Skeletal muscle cell (primary cell): ENCODE measurements at regions not wholly inside any gene's neighbourhood (a gene's known extent, or its start where the extent isn't known, plus 50 kb on each side); places are given as distances from the start of the nearest gene placed in this dataset.

Experiments used
- DNase-seq: peaks from one replicate; pipeline ENCODE4 v3.0.0-alpha.2; 2010; ENCODE audit warnings: low read depth
- H3K4me3 ChIP-seq: 2 replicates; pipeline ENCODE4 v1.5.1; 2011; ENCODE audit warnings: low read depth, mild to moderate bottlenecking, control low read depth, low read length, moderate library complexity

DNA sequence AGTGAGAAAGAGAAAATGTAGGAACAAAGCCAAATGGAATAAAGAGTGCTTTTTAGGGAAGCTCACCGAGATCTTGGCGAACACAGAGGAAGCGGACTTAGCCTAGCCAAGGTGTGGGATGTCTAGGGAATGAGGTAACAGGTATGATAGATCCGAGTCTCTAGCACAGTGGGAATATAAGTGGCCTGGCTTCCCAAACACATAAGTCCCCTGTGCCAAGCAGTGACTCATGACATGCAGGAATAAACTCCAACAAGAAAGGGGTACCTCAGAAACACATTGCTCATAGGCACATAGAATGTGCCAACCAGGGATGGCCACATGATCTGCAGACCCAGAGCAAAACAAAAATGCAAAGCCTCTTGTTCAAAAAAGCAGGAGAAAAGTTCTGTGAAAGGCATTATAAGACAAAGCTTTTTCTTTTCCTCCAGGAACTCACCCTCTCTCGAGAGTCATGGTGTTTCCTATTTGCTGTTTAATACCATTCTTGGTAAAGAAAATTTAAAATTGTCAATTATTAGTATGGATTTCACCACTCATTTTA lies 542.5 kb downstream of the GATA3 start:
- DNase-seq = no peak
- H3K4me3 ChIP-seq = no peak overlapping the region

DNA sequence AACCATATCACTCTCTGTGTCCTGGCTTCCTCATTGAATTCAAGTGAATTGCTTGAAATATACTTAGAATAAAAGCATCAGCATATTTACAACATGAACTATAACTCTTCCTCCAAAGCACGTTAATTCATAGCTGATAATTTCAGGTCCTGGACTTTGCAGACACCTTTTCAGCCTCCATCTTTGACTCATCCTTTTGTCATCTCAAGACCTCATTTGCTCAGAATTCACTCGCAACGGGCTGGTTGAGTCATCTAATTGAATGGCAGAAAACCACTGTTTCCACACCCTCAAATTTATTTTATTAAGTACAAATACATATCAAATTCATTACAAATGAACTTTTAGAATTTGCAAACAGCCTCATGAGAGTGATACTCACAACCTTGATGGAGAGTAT lies 545.7 kb downstream of the GATA3 start:
- H3K4me3 ChIP-seq = no peak overlapping the region
- DNase-seq = no peak

DNA sequence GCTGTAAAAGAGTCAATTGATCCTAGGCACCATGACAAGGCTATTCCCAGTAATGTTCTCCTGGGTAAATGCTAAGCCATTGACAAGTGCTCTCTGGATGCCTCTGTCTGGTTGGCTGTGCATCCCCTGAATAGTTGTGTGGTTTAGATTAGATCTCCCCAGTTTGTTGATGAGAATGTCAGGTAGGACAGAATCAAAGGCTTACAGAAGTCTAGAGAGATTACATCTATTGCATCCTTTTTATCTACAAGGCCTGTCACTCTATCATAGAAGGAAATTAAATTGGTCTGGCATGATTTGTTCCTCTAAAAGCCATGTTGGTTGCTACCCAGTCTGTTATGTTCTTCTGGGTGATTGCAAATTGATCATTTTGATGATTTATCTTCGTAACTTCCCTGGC lies 548.3 kb downstream of the GATA3 start:
- no peak for DNase-seq
- H3K4me3 ChIP-seq = no peak overlapping the region

DNA sequence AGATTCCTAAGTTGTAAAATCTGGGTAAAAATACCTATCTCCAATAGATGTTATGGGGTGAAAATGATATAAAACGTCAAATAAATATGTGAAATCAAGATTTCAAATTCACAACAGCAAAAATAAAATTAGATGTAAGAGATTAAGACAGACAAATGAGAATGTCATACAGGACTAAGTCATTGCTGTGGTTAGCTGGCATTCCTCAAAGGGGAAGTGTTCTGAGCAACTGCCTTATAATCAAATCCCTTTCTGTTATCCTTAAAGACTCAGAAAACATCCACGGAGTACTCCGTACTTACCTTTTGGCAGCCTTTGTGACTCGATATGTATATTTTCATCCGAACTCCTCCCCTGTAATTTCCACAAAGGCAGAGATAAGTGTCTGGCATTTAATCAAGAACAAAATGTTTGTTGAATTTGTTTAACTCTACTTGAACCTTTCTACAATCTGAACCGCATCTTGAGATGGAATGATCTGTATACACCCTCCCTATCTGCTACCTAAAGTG lies 559.6 kb downstream of the GATA3 start:
- DNase-seq = no peak

DNA sequence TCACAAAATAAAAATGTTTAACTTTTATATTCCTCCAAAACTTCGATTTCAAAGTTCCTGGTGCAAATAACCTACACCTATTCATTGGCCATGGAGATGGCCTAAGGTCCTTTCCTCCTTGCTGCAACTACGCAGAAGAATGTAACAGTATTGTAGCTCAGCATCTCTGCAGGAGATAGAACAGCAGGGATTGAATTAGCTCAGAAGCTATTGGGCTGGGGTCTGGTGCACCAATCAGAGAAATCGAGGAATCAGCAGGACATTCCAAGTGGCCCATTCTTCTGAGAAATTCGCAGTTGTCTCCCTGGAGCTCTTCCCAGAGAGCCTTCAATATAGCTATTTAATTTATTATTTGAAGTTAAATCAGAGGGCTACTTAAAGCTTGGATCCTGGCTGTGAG lies 560.6 kb downstream of the GATA3 start:
- no peak for DNase-seq

More for the DNA sequence above, 559.6 kb downstream of the GATA3 start:
- no peak overlapping the region for H3K4me3 ChIP-seq

DNA sequence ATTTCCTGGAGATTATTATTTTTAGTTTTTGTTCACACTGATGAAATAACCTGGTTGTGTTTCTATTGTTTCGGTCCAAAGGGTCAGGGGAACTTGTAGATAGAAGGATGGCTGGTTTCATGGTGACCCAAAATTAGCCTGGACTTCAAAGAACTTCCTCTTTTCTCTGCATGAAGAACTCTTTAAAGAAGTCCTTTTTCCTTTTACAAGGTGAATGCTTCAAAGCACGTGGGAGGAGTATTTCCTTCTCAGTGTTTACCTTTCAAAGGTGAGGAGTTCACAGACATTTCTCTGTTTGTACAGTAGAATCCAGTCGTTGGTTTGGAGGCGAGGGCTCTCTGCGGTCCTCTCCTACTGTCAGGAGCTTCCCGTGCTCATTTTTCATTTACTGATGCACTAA lies 561.7 kb downstream of the GATA3 start:
- DNase-seq = no peak
- no peak overlapping the region for H3K4me3 ChIP-seq

More for the DNA sequence above, 560.6 kb downstream of the GATA3 start:
- no peak overlapping the region for H3K4me3 ChIP-seq

DNA sequence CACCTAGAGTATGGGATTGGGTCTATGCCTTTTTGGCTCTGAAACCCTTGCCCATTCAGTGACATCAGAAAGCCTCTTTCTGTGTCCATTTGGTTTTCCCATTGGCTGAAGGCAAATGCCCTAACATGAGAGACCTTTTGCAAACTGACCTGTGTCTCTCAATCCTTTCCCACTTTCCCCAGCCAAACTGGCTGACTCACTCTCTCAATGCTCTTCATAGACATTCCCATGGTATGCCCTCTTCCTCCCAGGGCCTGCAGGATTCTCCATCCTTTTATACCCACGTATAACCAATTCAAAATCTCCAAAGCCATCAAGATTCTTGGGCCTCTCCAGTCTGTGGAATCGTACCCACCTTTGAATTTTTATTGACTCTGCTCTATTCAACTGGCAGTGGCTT lies 563.3 kb downstream of the GATA3 start:
- H3K4me3 ChIP-seq = no peak overlapping the region
- DNase-seq = no peak

DNA sequence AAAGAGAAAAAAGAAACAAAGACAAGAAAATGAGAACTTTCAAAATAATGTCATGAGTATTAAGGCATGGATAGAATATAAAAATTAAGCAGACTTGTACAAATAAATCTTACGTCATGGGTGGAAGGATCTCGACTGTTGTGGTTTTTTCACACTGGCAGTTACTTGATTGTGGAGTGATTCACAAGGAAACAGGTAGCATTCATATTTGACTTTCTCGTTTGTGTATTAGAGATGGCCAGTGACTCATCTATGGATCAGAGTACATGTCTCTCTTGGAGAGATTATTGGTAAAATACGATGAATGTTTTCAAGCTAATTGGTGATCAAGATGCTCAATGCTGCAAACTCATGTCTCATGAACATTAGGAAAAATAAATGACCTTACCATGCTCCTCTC lies 564.3 kb downstream of the GATA3 start:
- H3K4me3 ChIP-seq = no peak overlapping the region
- DNase-seq = no peak

DNA sequence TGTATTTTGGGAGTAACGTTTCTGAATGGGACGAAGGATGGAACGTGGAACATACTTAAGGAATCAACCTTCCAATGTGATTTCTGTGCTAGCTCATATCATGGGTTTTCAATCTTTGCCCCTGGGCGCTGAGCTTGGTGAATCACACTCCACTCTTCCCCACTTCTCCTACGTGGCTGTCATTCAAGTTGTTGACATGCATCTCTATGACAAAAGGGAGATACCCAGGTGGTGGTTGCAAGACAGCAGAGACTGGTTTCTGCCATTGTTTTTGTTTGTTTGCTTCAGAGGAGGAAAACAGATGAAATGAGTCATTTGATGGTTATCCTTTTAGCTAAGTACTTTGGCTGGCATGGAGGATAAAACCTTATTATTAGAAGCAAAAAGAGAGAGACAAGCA lies 573.9 kb downstream of the GATA3 start:
- no peak overlapping the region for H3K4me3 ChIP-seq
- DNase-seq = no peak

DNA sequence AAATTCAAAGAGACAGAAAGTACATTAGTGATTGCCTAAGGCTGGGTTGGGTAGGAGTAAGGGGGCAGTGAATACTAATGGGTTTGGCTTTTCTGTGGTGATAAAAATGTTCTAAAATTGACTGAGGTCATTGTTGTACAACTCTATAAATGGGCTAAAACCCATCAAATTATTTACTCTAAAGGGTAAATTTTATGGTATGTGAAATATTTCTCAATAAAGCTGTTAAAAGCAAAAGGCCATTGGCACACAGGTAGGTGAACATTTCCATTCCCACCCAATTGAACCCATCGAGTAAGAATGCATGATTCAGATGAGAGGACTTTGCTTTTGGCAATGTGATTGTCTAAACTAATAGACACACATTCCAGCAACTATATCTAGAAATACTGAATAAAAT lies 579.4 kb downstream of the GATA3 start:
- H3K4me3 ChIP-seq = no peak overlapping the region
- DNase-seq = no peak

DNA sequence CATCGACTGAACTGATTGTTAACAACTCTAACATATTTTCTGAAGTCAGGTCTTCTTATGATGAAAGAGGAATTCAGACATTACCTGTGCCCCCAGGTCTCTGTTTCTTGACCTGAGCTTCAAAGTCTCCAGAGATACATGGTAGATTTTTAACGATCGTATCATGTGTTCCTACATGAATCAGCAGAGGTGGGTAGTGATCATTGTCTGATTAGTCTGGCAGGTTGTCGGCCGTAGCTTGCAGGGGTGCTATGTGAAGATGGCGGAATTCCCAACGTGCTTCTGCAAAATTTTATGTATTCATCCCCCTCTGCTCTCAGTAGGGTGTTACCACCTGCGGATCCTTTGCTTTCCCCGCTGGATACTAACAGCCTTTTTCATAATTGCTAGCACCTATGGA lies 581.9 kb downstream of the GATA3 start:
- H3K4me3 ChIP-seq = no peak overlapping the region
- no peak for DNase-seq

DNA sequence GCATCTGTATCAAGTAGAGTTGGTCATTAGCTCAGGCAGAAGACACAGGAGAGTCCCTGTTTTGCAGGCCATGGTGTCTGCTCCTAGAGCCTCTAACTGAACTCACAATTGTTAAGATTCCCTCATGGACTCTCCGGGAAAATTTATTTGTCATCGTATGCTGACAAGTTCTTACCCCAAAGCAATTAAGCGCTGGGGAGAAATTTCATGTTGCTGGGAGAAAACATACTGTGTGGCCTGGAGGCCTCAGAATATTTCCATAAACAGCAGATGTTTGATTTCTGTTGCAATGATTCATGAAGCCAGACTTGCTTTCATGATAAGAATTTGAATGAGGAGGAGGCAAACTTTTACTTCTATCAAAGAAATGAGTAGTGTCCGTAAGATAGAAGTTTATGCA lies 583.2 kb downstream of the GATA3 start:
- H3K4me3 ChIP-seq = no peak overlapping the region
- DNase-seq = no peak

DNA sequence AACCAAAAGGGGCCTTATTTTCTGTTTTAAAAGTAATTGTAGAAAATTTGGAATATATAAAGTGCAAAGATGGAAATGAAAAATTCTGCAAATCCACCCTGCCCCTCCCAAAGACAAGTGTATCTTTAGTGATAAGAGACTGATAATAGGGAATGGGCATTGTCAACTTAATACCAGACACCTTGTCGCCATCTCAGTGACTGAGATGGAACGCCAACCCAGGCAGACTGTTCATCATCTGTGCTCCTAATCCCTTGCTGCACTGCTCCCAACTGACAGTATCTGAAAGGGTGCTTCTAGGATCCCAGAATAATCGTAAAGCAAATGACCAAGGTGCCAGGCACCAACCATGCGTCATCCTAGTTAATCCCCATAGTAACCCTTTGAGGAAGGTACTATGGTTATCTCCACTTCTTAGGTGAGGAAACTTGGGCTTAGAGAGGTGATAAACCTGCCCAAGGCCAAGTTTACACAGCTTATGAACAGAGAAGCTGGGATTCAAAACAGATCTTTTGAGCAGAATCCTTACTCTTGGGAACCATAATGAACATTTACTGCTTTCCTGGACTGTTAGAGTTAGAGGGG lies 583.7 kb downstream of the GATA3 start:
- no peak overlapping the region for H3K4me3 ChIP-seq

DNA sequence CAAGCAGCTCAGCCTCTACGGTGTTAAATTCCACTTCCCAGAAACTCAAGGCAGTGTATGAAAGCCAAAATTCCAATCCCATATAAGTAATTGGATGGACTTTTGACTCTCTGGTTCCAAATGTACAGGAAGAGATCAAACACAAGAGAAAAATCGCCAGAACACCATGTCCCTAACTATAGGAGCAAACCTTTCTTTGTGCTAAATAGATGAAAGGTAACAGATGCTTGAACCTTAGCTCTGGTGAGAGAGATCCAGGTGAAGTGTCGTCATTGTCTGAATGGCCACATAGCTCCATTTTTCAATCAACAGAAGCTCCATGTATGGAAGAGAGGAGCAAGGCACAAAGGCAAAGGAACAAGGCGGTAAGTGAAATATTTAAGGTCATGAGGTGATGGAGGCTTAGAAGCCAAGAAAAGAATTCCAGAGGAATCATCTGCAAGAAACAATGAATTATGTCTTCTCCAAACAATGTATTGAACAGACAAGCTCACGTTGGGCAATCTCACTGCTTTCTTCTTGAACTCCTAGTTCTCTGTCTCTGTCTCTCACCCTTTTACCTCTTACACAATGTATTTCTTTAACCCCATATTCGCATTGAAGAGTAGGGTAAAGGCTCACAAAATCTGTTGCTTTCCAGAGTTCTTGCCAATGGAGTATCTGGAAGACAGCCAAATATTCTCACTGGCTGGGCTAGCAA lies 585.1 kb downstream of the GATA3 start:
- no peak overlapping the region for H3K4me3 ChIP-seq
- DNase-seq = no peak

More for the DNA sequence above, 583.7 kb downstream of the GATA3 start:
- no peak for DNase-seq

DNA sequence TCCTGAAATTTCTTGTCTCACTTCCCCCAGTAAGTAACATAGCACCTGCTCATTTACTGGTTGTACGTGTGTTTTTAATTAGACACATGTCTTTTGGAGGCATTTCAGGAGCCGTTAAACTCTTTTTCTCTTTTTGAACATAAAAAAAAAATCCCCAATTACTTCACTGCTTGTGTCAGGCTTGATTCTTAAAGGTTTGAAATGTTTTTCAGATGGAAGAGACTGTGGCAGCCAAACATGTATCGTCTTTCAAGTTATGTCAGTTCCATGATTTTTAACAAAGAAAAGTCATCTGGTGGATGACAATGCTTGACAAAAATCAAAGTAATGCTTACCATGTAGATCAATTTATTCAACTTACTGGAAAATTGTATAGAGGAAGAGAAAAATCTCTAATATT lies 585.8 kb downstream of the GATA3 start:
- DNase-seq = no peak
- no peak overlapping the region for H3K4me3 ChIP-seq

DNA sequence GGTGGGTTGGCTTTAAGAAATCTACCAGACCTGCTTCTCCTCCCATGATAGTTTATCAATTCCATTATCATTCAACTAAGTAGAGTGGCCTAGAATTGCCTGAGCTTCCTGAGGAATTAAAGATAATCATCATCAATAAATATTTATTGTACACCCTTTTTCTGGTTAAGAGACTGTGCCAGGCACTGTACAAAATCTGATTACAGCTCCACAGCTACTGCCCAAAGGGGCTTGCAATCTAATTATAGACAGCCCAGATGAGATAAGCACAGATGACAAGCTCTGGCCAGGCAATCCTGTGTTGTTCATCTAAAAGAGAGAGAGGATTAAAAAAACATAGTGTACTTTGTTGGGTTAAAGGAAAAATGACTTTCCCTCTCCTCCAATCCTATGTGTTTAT lies 586.4 kb downstream of the GATA3 start:
- no peak for DNase-seq
- H3K4me3 ChIP-seq = no peak overlapping the region

DNA sequence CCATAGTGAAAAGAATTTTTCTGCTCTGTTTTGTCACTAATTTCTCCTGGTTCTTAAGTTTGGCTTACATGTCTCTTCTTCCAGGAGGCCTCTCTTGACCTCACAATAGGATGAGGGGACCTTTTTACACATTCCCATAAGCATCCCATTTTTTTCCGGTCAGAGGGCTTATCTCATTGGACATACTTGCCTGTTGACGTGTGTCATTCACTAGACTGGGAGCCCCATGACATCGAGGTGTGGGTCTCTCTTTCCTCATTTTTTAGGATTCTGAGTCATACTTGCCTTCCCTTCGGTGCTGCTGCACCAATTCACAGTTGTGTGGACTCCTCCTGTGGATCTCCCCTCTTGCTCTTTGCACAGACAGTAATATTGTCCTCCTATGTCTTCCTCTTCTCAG lies 601.8 kb downstream of the GATA3 start:
- no peak overlapping the region for H3K4me3 ChIP-seq
- DNase-seq = no peak

DNA sequence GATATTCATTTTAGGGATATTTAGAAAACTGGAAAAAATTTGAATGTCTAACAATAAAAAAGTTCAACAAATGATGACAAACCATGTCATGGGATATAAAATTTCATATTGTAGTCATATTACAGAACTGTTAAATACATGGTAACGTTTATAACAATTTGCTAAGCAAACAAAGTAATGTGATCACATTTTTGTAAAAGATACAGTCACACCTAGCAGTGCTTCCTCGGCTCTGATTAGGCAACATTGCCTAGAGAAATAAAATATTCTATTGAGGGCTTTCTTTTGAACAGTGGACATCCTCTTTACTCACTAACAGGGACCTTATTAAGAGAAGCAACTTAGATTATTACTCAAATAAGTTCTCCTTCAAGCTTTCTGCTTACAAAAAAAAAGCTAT lies 605.5 kb downstream of the GATA3 start:
- DNase-seq = no peak
- H3K4me3 ChIP-seq = no peak overlapping the region

DNA sequence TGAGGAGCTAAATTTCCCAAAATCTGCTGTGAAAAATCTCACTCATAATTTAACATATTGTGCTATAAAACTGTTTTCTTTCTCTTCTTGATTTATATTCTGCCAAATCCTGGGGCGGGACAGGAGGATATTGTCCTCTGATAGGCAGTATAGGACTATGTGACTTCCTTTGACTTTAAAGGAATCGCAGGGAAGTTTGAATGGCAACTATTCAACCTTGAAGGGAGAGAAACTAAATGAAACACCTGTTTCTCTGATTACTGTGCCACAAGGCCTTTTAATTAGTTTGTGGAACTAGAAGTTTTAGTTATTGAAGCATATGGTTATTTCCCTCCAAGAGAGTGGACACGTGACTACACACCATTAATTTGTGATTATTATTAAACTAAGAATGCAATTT lies 607.4 kb downstream of the GATA3 start:
- H3K4me3 ChIP-seq = no peak overlapping the region

DNA sequence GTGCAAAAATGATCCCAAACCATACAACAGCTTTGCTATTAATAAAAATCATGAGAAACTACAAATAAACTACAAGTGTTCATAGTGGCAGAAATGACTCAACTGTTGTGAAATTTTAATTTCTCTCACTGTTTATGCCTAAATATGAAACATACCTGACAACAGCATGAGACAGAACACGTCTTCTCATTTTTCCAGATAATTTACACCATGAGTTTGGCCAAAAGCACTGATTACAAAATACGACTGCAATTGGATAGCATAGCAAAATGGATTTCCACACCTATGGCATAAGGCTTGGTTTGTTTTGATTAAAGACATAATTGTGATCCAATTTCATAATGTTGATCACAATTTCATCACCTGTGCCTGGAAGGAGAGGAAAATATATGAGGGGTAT lies 608.6 kb downstream of the GATA3 start:
- no peak for DNase-seq
- H3K4me3 ChIP-seq = no peak overlapping the region

More for the DNA sequence above, 607.4 kb downstream of the GATA3 start:
- no peak for DNase-seq

DNA sequence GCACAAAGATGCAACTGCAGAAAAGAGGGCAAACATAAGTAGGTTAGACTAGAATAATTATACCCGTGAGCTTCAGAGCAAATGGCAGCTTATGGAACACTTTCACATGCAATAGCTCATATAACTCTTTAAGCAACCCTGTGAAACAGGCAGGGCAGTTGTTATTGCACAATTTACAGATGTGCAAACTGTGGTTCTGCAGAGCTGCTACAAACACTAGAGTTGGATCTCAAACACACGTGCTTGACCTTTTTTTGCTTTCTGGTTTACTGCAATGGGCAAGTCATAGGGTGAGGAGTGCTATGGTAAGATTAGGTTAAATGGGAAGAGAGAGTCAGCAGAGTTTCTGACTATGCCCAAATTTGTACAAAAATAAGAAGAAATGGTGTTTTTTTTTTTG lies 610.8 kb downstream of the GATA3 start:
- no peak for DNase-seq
- no peak overlapping the region for H3K4me3 ChIP-seq
